Embryonic facial prominence (tissue), 1 donor: ENCODE measurements at regions not wholly inside any gene's neighbourhood (a gene's known extent, or its start where the extent isn't known, plus 50 kb on each side); places are given as distances from the start of the nearest gene placed in this dataset.
"Not testable (repeated sequence)": the region's sequence is repeated elsewhere in the genome, so short reads cannot be mapped to it uniquely, and the experiment has no call there.

Source experiments
- DNase-seq: peaks from one replicate; pipeline ENCODE4 v3.0.0-alpha.2; 2016; ENCODE audit errors: extremely low spot score

- DNase-seq, result no peak
These were observed 423.0 kb upstream of the TMPRSS15 start for GRCh38 chr21:18826562-18826961.

GRCh38 chr21:18831942-18832676 lies 428.5 kb upstream of the TMPRSS15 start:
- no peak for DNase-seq

GRCh38 chr21:18832950-18833349 lies 429.4 kb upstream of the TMPRSS15 start:
- no peak for DNase-seq

- DNase-seq, result not testable (repeated sequence)
These were observed 430.5 kb upstream of the TMPRSS15 start for GRCh38 chr21:18834121-18834520.

- no peak for DNase-seq
These were observed 436.7 kb upstream of the TMPRSS15 start for GRCh38 chr21:18840239-18840638.

- not testable (repeated sequence) for DNase-seq
These were observed 454.0 kb upstream of the TMPRSS15 start for GRCh38 chr21:18857606-18858005.

GRCh38 chr21:18869104-18869503 lies 465.5 kb upstream of the TMPRSS15 start:
- no peak for DNase-seq

GRCh38 chr21:18877917-18878316 lies 474.3 kb upstream of the TMPRSS15 start:
- no peak for DNase-seq

- no peak for DNase-seq
These were observed 484.5 kb upstream of the TMPRSS15 start for GRCh38 chr21:18887922-18888602.

- DNase-seq, result no peak
These were observed 489.8 kb upstream of the TMPRSS15 start for GRCh38 chr21:18893406-18893805.

- no peak for DNase-seq
These were observed 490.8 kb upstream of the TMPRSS15 start for GRCh38 chr21:18894387-18894786.

- DNase-seq, result no peak
These were observed 495.7 kb upstream of the TMPRSS15 start for GRCh38 chr21:18899261-18899660.

GRCh38 chr21:18902660-18903059 lies 499.1 kb upstream of the TMPRSS15 start:
- no peak for DNase-seq

- no peak for DNase-seq
These were observed 503.5 kb upstream of the TMPRSS15 start for GRCh38 chr21:18907076-18907475.

GRCh38 chr21:18908641-18909040 lies 505.1 kb upstream of the TMPRSS15 start:
- no peak for DNase-seq

GRCh38 chr21:18913914-18914313 lies 510.3 kb upstream of the TMPRSS15 start:
- no peak for DNase-seq

- DNase-seq, result no peak
These were observed 511.0 kb upstream of the TMPRSS15 start for GRCh38 chr21:18914570-18914969.

GRCh38 chr21:18917622-18918021 lies 514.0 kb upstream of the TMPRSS15 start:
- no peak for DNase-seq

- DNase-seq, result no peak
These were observed 527.7 kb upstream of the TMPRSS15 start for GRCh38 chr21:18931237-18931636.

- no peak for DNase-seq
These were observed 533.8 kb upstream of the TMPRSS15 start for GRCh38 chr21:18937337-18937736.

- DNase-seq, result no peak
These were observed 537.2 kb upstream of the TMPRSS15 start for GRCh38 chr21:18940791-18941190.

- no peak for DNase-seq
These were observed 546.6 kb upstream of the TMPRSS15 start for GRCh38 chr21:18950045-18950740.
